Transverse colon (tissue), 4 donors: ENCODE measurements at regions not wholly inside any gene's neighbourhood (a gene's known extent, or its start where the extent isn't known, plus 50 kb on each side); places are given as distances from the start of the nearest gene placed in this dataset.

Experiments used
- DNase-seq: peaks from one replicate; pipeline ENCODE4 v3.0.0-alpha.2; 2019
- H3K27ac ChIP-seq, 4 donors: fragments of 200-600 bp; sonication (generic); 2 replicates each; pipeline ENCODE4 v1.5.1; 2016 to 2018; ENCODE audit warnings: inconsistent platforms in 4 of 4
- H3K27me3 ChIP-seq: fragments of 200-600 bp; sonication (generic); 2 replicates; pipeline ENCODE4 v1.5.1; 2017; ENCODE audit warnings: inconsistent platforms
- H3K36me3 ChIP-seq, 4 donors: fragments of 200-600 bp; sonication (generic); 2 replicates each; pipeline ENCODE4 v1.5.1; 2017 to 2019; ENCODE audit warnings: inconsistent platforms in 4 of 4
- H3K4me1 ChIP-seq, 4 donors: fragments of 200-600 bp; sonication (generic); 2 replicates each; pipeline ENCODE4 v1.5.1; 2017 to 2020; ENCODE audit warnings: inconsistent platforms in 4 of 4
- H3K4me3 ChIP-seq, 4 donors: fragments of 200-600 bp; sonication (generic); 1 replicate in 1 of 4; 2 replicates in 3 of 4; pipeline versions ENCODE4 v1.5.1 to v1.6.1; 2017 to 2019; ENCODE audit warnings: inconsistent platforms in 4 of 4
- H3K9me3 ChIP-seq, 2 donors: fragments of 200-600 bp; sonication (generic); 2 replicates each; pipeline ENCODE4 v1.5.1; 2017 to 2019; ENCODE audit warnings: inconsistent platforms in 2 of 2
- CTCF ChIP-seq, 5 experiments: fragments of 200-600 bp in 3 of 5; fragments of 450-650 bp in 2 of 5; sonication (generic) in 3 of 5; IDR thresholded peaks; 1 replicate in 2 of 5; 2 replicates in 3 of 5; pipeline ENCODE4 v1.5.1; 2016 to 2017; ENCODE audit warnings: antibody characterized with exemption in 5 of 5, inconsistent platforms in 3 of 5, mild to moderate bottlenecking in 2 of 5, moderate library complexity in 1 of 5
- EP300 ChIP-seq: sonication (generic); formaldehyde crosslinking; IDR thresholded peaks from one replicate; pipeline ENCODE4 v1.6.1; 2017; ENCODE audit warnings: antibody characterized with exemption, low read depth
- POLR2A ChIP-seq: fragments of 450-650 bp; IDR thresholded peaks from one replicate; pipeline ENCODE4 v1.6.1; 2016; ENCODE audit warnings: antibody characterized with exemption, mild to moderate bottlenecking, moderate library complexity
- POLR2AphosphoS5 ChIP-seq, 3 donors: sonication (generic); formaldehyde crosslinking; IDR thresholded peaks; one replicate each; pipeline ENCODE4 v1.6.1; 2016; ENCODE audit warnings: antibody characterized with exemption in 3 of 3
- WGBS, 2 donors: methylation state at CpG; one replicate each; pipeline ENCODE4 v1.1.5; 2018; ENCODE audit warnings: low coverage in 1 of 2; 5-methylcytosine and 5-hydroxymethylcytosine counted together
- in situ Hi-C, 4 donors: fragments of 200-750 bp; cut with MboI; loops; one replicate each; pipeline versions ENCODE4 v1.15.0 to v1.15.1; 2017; ENCODE audit warnings: low sequenced_read_pairs in 3 of 4, low pct_ligation_motif_present in 1 of 4, low pct_unique_long_range_greater_than_20kb in 1 of 4
- intact Hi-C: fragments of 100-400 bp; cut with DNase I; formaldehyde crosslinking; loops from one replicate; pipeline ENCODE4 v1.15.1; 2023; ENCODE audit warnings: low total_unique reads

GRCh38 chr13:54699831-54700230, 1671.2 kb downstream of the OLFM4 start:
- Histone ChIP-seq H3K27me3 (no peaks in the 10 kb centered on the region), H3K27ac (no peak overlapping the region), H3K36me3 (no peaks in the 10 kb centered on the region), H3K4me1 (no peaks in the 10 kb centered on the region), H3K9me3 (no peaks in the 10 kb centered on the region), H3K4me3 (no peak overlapping the region)
- intact Hi-C loops = no loop called here
- TF ChIP-seq EP300 = no peak
- TF ChIP-seq CTCF (IDR thresholded peaks at IDR 0.05) = no peak
- TF ChIP-seq POLR2A = no peak
- TF ChIP-seq POLR2AphosphoS5 (IDR thresholded peaks at IDR 0.05) = no peak
- in situ Hi-C loops = no loop called here
- 80 to 90% methylated on average over 1 to 3 of the region's 3 CpGs for WGBS, 2 donors
- no peak for DNase-seq

- no peaks in the 10 kb centered on the region for H3K36me3 ChIP-seq
- 47% methylated on average over 2 of the region's 2 CpGs; no CpG with 5 or more reads in 1 of the 2 donors for WGBS, 2 donors
- H3K27me3 ChIP-seq = no peaks in the 10 kb centered on the region
- no peak overlapping the region for H3K4me3 ChIP-seq
- TF ChIP-seq POLR2AphosphoS5 (IDR thresholded peaks at IDR 0.05) = no peak
- no peak for TF ChIP-seq EP300
- TF ChIP-seq POLR2A = no peak
- no peak for TF ChIP-seq CTCF (IDR thresholded peaks at IDR 0.05)
- no peaks in the 10 kb centered on the region for H3K4me1 ChIP-seq
- in situ Hi-C loops (no loop called here), intact Hi-C loops (no loop called here)
- no peak for DNase-seq
- no peak overlapping the region for H3K27ac ChIP-seq
- H3K9me3 ChIP-seq = no peaks in the 10 kb centered on the region
Observed at GRCh38 chr13:54705738-54706137, 1677.1 kb downstream of the OLFM4 start.

GRCh38 chr13:54706336-54706735, 1677.7 kb downstream of the OLFM4 start:
- 61 to 69% methylated on average over 3 of the region's 3 CpGs for WGBS, 2 donors
- TF ChIP-seq CTCF (IDR thresholded peaks at IDR 0.05) = no peak
- no peak for TF ChIP-seq POLR2AphosphoS5 (IDR thresholded peaks at IDR 0.05)
- TF ChIP-seq POLR2A = no peak
- no peak for TF ChIP-seq EP300
- no peaks in the 10 kb centered on the region for H3K4me1 ChIP-seq
- H3K9me3 ChIP-seq = no peaks in the 10 kb centered on the region
- in situ Hi-C loops (no loop called here), intact Hi-C loops (no loop called here)
- DNase-seq = no peak
- no peaks in the 10 kb centered on the region for H3K36me3 ChIP-seq
- H3K27me3 ChIP-seq = no peaks in the 10 kb centered on the region
- H3K27ac ChIP-seq = no peak overlapping the region
- no peak overlapping the region for H3K4me3 ChIP-seq

- no peaks in the 10 kb centered on the region for H3K4me1 ChIP-seq
- DNase-seq = no peak
- H3K9me3 ChIP-seq = no peaks in the 10 kb centered on the region
- TF ChIP-seq POLR2A (no peak), POLR2AphosphoS5 (IDR thresholded peaks at IDR 0.05) (no peak), CTCF (IDR thresholded peaks at IDR 0.05) (no peak), EP300 (no peak)
- no peak overlapping the region for H3K4me3 ChIP-seq
- H3K27ac ChIP-seq = no peak overlapping the region
- no peaks in the 10 kb centered on the region for H3K27me3 ChIP-seq
- no peaks in the 10 kb centered on the region for H3K36me3 ChIP-seq
- intact Hi-C loops = no loop called here
- in situ Hi-C loops = no loop called here
Observed at GRCh38 chr13:54709546-54709945, 1680.9 kb downstream of the OLFM4 start.
